ENCODE measurements at regions not wholly inside any gene's neighbourhood (a gene's known extent, or its start where the extent isn't known, plus 50 kb on each side); places are given as distances from the start of the nearest gene placed in this dataset.

GRCh38 chr13:40486518-40487163 is 179.8 kb downstream of the FOXO1 start:
- no peak for FAIRE-seq
- TF ChIP-seq CTCF (IDR thresholded peaks at IDR 0.05; ENCODE audit: insufficient read depth, missing control alignments), result no peak
- DNase-seq (ENCODE audit: insufficient read length, low spot score), result no peak

- FAIRE-seq (no peak), DNase-seq (ENCODE audit: insufficient read length, low spot score) (no peak)
- no peak for TF ChIP-seq CTCF (IDR thresholded peaks at IDR 0.05; ENCODE audit: insufficient read depth, missing control alignments)
Measured at GRCh38 chr13:40488869-40489391, 177.5 kb downstream of the FOXO1 start.

GRCh38 chr13:40490086-40490758 is 176.2 kb downstream of the FOXO1 start:
- FAIRE-seq (no peak), DNase-seq (ENCODE audit: insufficient read length, low spot score) (no peak)
- TF ChIP-seq CTCF (IDR thresholded peaks at IDR 0.05; ENCODE audit: insufficient read depth, missing control alignments), result no peak

GRCh38 chr13:40492511-40492910 is 173.9 kb downstream of the FOXO1 start:
- TF ChIP-seq CTCF (IDR thresholded peaks at IDR 0.05; ENCODE audit: insufficient read depth, missing control alignments), result no peak
- FAIRE-seq (no peak), DNase-seq (ENCODE audit: insufficient read length, low spot score) (no peak)

GRCh38 chr13:40494513-40494912 is 171.9 kb downstream of the FOXO1 start:
- no peak for FAIRE-seq
- TF ChIP-seq CTCF (IDR thresholded peaks at IDR 0.05; ENCODE audit: insufficient read depth, missing control alignments), result no peak
- no peak for DNase-seq (ENCODE audit: insufficient read length, low spot score)

- DNase-seq (ENCODE audit: insufficient read length, low spot score) (no peak), FAIRE-seq (no peak)
- TF ChIP-seq CTCF (IDR thresholded peaks at IDR 0.05; ENCODE audit: insufficient read depth, missing control alignments), result no peak
Measured at GRCh38 chr13:40494946-40495620, 171.4 kb downstream of the FOXO1 start.

Data from D721Med (cell line).